ENCODE measurements at regions not wholly inside any gene's neighbourhood (a gene's known extent, or its start where the extent isn't known, plus 50 kb on each side); places are given as distances from the start of the nearest gene placed in this dataset.

- TF ChIP-seq CTCF (IDR thresholded peaks at IDR 0.05; ENCODE audit: borderline replicate concordance, insufficient read depth, low read depth, low read length): no peak
- no peak overlapping the region for H3K4me3 ChIP-seq (ENCODE audit: low read depth, low read length)
Measured at GRCh38 chr1:190880352-190880751, 402.7 kb upstream of the BRINP3 start.

GRCh38 chr1:190881064-190881463 lies 403.4 kb upstream of the BRINP3 start:
- no peak overlapping the region for H3K4me3 ChIP-seq (ENCODE audit: low read depth, low read length)
- TF ChIP-seq CTCF (IDR thresholded peaks at IDR 0.05; ENCODE audit: borderline replicate concordance, insufficient read depth, low read depth, low read length): no peak

GRCh38 chr1:190897233-190897632 lies 419.6 kb upstream of the BRINP3 start:
- H3K4me3 ChIP-seq (ENCODE audit: low read depth, low read length): no peak overlapping the region
- no peak for TF ChIP-seq CTCF (IDR thresholded peaks at IDR 0.05; ENCODE audit: borderline replicate concordance, insufficient read depth, low read depth, low read length)

GRCh38 chr1:190904091-190904695 lies 426.5 kb upstream of the BRINP3 start:
- no peak overlapping the region for H3K4me3 ChIP-seq (ENCODE audit: low read depth, low read length)
- TF ChIP-seq CTCF (IDR thresholded peaks at IDR 0.05; ENCODE audit: borderline replicate concordance, insufficient read depth, low read depth, low read length): no peak

- TF ChIP-seq CTCF (IDR thresholded peaks at IDR 0.05; ENCODE audit: borderline replicate concordance, insufficient read depth, low read depth, low read length): no peak
Measured at GRCh38 chr1:190906206-190906725, 428.6 kb upstream of the BRINP3 start.

GRCh38 chr1:190908246-190908645 lies 430.6 kb upstream of the BRINP3 start:
- TF ChIP-seq CTCF (IDR thresholded peaks at IDR 0.05; ENCODE audit: borderline replicate concordance, insufficient read depth, low read depth, low read length): no peak
- no peak overlapping the region for H3K4me3 ChIP-seq (ENCODE audit: low read depth, low read length)

More at GRCh38 chr1:190906206-190906725, 428.6 kb upstream of the BRINP3 start:
- H3K4me3 ChIP-seq (ENCODE audit: low read depth, low read length): no peak overlapping the region

- H3K4me3 ChIP-seq (ENCODE audit: low read depth, low read length): no peak overlapping the region
- no peak for TF ChIP-seq CTCF (IDR thresholded peaks at IDR 0.05; ENCODE audit: borderline replicate concordance, insufficient read depth, low read depth, low read length)
Measured at GRCh38 chr1:190908691-190909090, 431.0 kb upstream of the BRINP3 start.

Data from GM12875 (cell line).